ENCODE measurements at regions not wholly inside any gene's neighbourhood (a gene's known extent, or its start where the extent isn't known, plus 50 kb on each side); places are given as distances from the start of the nearest gene placed in this dataset.

DNA sequence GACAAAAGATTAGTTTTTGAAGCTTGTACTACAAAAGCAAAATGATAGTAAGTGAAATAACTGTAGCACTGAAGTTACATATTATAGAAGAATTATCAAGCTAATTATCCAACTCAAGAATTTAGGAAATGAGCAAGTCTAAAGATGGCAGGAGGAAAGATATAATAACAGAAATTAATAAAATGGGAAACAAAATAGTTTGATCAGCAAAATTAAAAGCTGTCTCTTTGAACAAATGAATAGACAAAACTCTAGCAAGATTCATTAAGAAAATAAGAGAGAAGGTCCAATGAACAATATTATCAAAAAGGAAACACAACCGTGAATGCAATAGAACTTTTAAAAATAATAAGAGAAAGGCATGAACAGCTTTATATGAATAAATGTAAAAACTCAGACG is 224.3 kb upstream of the IRX5 start:
- TF ChIP-seq, protein P1, sequence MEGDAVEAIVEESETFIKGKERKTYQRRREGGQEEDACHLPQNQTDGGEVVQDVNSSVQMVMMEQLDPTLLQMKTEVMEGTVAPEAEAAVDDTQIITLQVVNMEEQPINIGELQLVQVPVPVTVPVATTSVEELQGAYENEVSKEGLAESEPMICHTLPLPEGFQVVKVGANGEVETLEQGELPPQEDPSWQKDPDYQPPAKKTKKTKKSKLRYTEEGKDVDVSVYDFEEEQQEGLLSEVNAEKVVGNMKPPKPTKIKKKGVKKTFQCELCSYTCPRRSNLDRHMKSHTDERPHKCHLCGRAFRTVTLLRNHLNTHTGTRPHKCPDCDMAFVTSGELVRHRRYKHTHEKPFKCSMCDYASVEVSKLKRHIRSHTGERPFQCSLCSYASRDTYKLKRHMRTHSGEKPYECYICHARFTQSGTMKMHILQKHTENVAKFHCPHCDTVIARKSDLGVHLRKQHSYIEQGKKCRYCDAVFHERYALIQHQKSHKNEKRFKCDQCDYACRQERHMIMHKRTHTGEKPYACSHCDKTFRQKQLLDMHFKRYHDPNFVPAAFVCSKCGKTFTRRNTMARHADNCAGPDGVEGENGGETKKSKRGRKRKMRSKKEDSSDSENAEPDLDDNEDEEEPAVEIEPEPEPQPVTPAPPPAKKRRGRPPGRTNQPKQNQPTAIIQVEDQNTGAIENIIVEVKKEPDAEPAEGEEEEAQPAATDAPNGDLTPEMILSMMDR (conservative IDR thresholded peaks at IDR 0.05; ENCODE audit: low read length): no peak
- DNase-seq (ENCODE audit: low read depth): no peak
- no peak overlapping the region for H3K4me3 ChIP-seq (ENCODE audit: low read length)

DNA sequence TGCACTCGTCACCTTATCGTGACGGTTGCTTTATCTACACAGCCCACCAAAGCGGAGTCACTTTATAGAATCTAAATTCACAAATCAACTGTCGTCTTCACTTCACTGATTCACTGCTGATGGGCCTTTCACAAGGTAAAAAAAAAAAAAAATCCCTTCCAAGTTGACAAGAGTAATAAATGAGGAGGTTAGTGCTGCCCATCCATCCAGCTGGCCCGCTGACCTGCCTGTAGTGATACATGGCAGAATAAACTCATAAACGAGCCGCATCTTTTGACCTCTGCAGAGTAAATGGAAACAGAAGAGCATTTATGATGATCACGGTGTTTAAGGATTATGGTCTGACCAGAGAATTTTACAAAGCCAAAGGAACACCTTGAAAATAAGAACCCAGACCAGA is 227.3 kb upstream of the IRX5 start:
- TF ChIP-seq, protein P1 (conservative IDR thresholded peaks at IDR 0.05; ENCODE audit: low read length): no peak
- DNase-seq (ENCODE audit: low read depth): no peak

DNA sequence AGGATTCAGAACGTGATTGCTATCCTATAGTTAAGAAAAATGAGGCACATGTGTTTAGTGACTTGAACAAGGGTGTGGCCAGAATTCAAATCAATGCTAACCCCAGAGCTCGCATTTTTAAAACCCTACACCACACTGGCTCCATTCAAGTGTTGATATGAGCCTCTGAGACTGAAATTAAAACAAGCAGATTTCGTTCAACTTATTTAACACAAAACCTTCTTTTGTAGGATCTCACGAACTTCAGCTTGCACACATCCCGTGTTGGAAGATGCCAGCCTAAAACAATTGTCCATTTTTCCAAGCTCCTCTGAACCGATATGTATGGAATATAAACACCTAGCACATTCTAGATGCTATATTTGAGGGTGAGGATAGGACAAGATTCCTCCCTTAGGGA is 231.0 kb upstream of the IRX5 start:
- TF ChIP-seq, protein P1 (conservative IDR thresholded peaks at IDR 0.05; ENCODE audit: low read length): no peak
- H3K4me3 ChIP-seq (ENCODE audit: low read length): no peak overlapping the region
- no peak for DNase-seq (ENCODE audit: low read depth)

More for the DNA sequence above, 227.3 kb upstream of the IRX5 start:
- no peak overlapping the region for H3K4me3 ChIP-seq (ENCODE audit: low read length)

DNA sequence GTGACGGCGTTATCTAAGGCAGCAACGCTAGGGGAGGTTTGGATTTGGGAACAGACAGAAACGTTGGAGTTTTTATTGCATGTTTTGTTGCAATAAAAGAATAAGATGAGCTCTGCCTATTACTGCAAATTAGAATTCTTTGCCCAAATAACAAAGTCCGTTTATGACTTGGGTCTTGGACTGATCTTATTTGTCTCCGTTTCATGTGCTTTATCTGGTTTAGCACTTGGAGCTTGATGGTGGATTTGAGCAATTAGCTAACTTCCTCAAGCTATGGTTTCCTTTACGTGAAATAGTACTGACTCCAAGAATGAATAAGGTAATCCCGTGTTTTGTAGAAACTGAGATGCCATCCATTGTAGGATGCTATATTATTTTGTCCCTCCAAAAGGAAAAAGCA is 233.0 kb upstream of the IRX5 start:
- TF ChIP-seq, protein P1 (conservative IDR thresholded peaks at IDR 0.05; ENCODE audit: low read length): no peak
- no peak for DNase-seq (ENCODE audit: low read depth)
- H3K4me3 ChIP-seq (ENCODE audit: low read length): no peak overlapping the region

DNA sequence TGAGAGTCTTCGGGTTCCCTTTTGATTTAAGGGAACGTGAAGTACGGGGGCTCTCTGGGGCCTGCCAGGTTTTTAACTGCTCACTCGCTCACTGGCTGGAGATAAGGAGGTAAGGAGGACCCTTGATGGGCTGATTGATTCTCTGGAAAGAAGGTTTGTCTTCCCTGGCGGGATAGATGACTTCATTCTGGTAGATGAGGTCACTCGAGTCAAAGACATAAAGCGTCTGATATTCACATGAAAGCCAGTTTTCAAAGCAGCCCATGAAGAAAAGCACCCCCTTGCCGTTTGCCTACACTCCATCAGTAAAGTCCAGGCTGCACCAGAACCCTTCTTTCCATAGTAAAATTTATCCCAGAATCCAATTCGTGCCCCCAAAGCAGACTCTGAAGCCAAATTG is 233.7 kb upstream of the IRX5 start:
- TF ChIP-seq, protein P1 (conservative IDR thresholded peaks at IDR 0.05; ENCODE audit: low read length): no peak
- no peak overlapping the region for H3K4me3 ChIP-seq (ENCODE audit: low read length)
- DNase-seq (ENCODE audit: low read depth): no peak

DNA sequence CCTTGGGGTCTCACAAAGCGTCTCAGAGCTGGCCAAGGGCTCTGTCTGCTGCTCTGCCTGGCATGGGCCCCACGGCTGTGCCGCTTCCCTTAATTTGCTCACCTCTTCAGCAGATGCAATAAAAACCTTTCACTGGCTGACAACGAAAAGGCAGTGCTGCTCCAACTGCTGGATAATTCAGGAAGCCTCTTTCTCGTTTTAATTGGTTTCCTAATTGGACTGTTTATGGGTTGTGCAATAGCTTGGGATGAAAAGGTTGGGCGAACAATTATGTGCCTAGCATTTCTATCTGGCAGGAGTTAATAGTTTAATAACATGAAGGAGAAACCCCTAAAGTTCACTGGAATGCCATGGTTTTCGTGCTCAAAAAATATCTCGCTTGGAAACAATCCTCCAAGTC is 234.1 kb upstream of the IRX5 start:
- TF ChIP-seq, protein P1 (conservative IDR thresholded peaks at IDR 0.05; ENCODE audit: low read length): no peak
- H3K4me3 ChIP-seq (ENCODE audit: low read length): no peak overlapping the region
- DNase-seq (ENCODE audit: low read depth): no peak

DNA sequence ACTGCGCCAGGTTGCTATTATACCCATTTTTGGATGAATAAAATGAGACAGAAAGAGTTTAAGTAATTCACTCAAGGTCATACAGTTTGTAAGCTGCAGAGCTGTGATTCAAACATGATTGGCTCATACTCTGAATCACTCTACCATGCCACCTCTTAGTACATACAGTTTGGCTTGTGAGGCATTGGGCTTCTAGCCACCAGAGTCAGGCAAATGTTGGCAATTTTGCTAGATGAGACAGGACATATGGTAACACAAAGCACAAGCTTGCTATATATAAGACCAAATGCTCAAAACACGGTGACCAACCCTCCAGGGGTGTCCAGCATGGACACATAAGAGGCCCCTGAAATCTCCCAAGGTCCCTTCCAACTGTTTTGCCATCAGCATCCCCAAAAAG is 236.0 kb upstream of the IRX5 start:
- TF ChIP-seq, protein P1 (conservative IDR thresholded peaks at IDR 0.05; ENCODE audit: low read length): no peak
- no peak overlapping the region for H3K4me3 ChIP-seq (ENCODE audit: low read length)
- no peak for DNase-seq (ENCODE audit: low read depth)
